OCI-LY3 (cell line): ENCODE measurements at regions not wholly inside any gene's neighbourhood (a gene's known extent, or its start where the extent isn't known, plus 50 kb on each side); places are given as distances from the start of the nearest gene placed in this dataset.

Source experiments
- H2AFZ ChIP-seq: fragments of 200-600, 300-600 bp; shearing (Covaris generic); 2 replicates; pipeline ENCODE4 v1.6.0; 2014; ENCODE audit warnings: antibody characterized with exemption, low read depth, low read length
- H3K27ac ChIP-seq: fragments of 200-600, 300-600 bp; sonication (generic); 2 replicates; pipeline ENCODE4 v1.5.1; 2014; ENCODE audit warnings: mild to moderate bottlenecking, low read length, moderate library complexity, mixed read lengths
- H3K27me3 ChIP-seq: fragments of 200-600, 300-600 bp; sonication (generic); 2 replicates; pipeline ENCODE4 v1.6.1; 2014; ENCODE audit warnings: low read depth, low read length, mixed read lengths
- H3K36me3 ChIP-seq: fragments of 200-600, 300-600 bp; sonication (generic); replicated peaks from 2 replicates; pipeline ENCODE3; 2014; ENCODE audit warnings: low read depth, low read length, mixed read lengths
- H3K4me1 ChIP-seq: fragments of 300-600, 200-600 bp; sonication (generic); 2 replicates; pipeline ENCODE4 v1.6.1; 2014; ENCODE audit warnings: low read length, mixed read lengths
- H3K4me2 ChIP-seq: fragments of 200-600, 300-600 bp; sonication (generic); 2 replicates; pipeline ENCODE4 v1.6.1; 2014; ENCODE audit warnings: low read length, mixed read lengths
- H3K4me3 ChIP-seq: fragments of 300-600, 200-600 bp; sonication (generic); 2 replicates; pipeline ENCODE4 v1.5.1; 2014; ENCODE audit warnings: antibody characterized with exemption, mild to moderate bottlenecking, low read length, moderate library complexity
- H3K79me2 ChIP-seq: fragments of 300-600, 200-600 bp; shearing (Covaris generic); 2 replicates; pipeline ENCODE4 v1.6.1; 2014; ENCODE audit warnings: mild to moderate bottlenecking, low read length, mixed read lengths
- H3K9ac ChIP-seq: fragments of 300-600, 200-600 bp; shearing (Covaris generic); 2 replicates; pipeline ENCODE4 v1.6.0; 2014; ENCODE audit warnings: mild to moderate bottlenecking, low read length, moderate library complexity
- H3K9me3 ChIP-seq: fragments of 200-600, 300-600 bp; shearing (Covaris generic); 2 replicates; pipeline ENCODE4 v1.6.1; 2014; ENCODE audit warnings: low read length, mixed read lengths; ENCODE audit not compliant: insufficient read depth
- H4K20me1 ChIP-seq: fragments of 200-600, 300-600 bp; sonication (generic); 2 replicates; pipeline ENCODE4 v1.6.1; 2016; ENCODE audit warnings: low read length, mixed read lengths; ENCODE audit not compliant: insufficient read depth
- CTCF ChIP-seq: fragments of 200-600, 300-600 bp; sonication (generic); IDR thresholded peaks from 2 replicates; pipeline ENCODE4 v1.5.1; 2014; ENCODE audit warnings: antibody characterized with exemption, low read length, low read depth
- EZH2phosphoT487 ChIP-seq: fragments of 200-600 bp; shearing (Covaris generic); IDR thresholded peaks from 2 replicates; pipeline ENCODE4 v1.6.1; 2018; ENCODE audit warnings: antibody characterized with exemption, mixed run types, low read depth

- Histone ChIP-seq H3K4me3 (no peak overlapping the region), H3K36me3 (no peaks in the 10 kb centered on the region), H2AFZ (no peak overlapping the region), H3K4me2 (no peak overlapping the region), H4K20me1 (no peaks in the 10 kb centered on the region), H3K4me1 (no peaks in the 10 kb centered on the region), H3K9me3 (no peaks in the 10 kb centered on the region), H3K27ac (no peak overlapping the region), H3K9ac (no peak overlapping the region), H3K27me3 (no peaks in the 10 kb centered on the region; the same call in 1 of the 2 replicates), H3K79me2 (no peaks in the 10 kb centered on the region)
- TF ChIP-seq CTCF (no peak), EZH2phosphoT487 (no peak)
Observed at GRCh38 chr20:54706581-54706980, 231.2 kb downstream of the DOK5 start.

- H3K4me2 ChIP-seq = no peak overlapping the region
Observed at GRCh38 chr20:54704032-54704635, 228.7 kb downstream of the DOK5 start.

More at GRCh38 chr20:54704032-54704635, 228.7 kb downstream of the DOK5 start:
- H3K79me2 ChIP-seq = no peaks in the 10 kb centered on the region
- no peaks in the 10 kb centered on the region for H3K36me3 ChIP-seq
- no peak overlapping the region for H2AFZ ChIP-seq
- no peaks in the 10 kb centered on the region for H3K9me3 ChIP-seq
- no peak overlapping the region for H3K27ac ChIP-seq
- no peak for TF ChIP-seq CTCF
- TF ChIP-seq EZH2phosphoT487 = no peak
- no peaks in the 10 kb centered on the region for H3K4me1 ChIP-seq
- H3K9ac ChIP-seq = no peak overlapping the region
- H3K4me3 ChIP-seq = no peak overlapping the region
- peaks cover 4% of the 10 kb centered on the region for H3K27me3 ChIP-seq
- no peaks in the 10 kb centered on the region for H4K20me1 ChIP-seq
